Stimulated activated CD8-positive, alpha-beta memory T cell treated with anti-CD3 and anti-CD28 coated beads, Interleukin-2, amount 100 ng/mL, for 48 hours (primary cell): ENCODE measurements at regions not wholly inside any gene's neighbourhood (a gene's known extent, or its start where the extent isn't known, plus 50 kb on each side); places are given as distances from the start of the nearest gene placed in this dataset.

Experiments
- DNase-seq, 2 donors: peaks; one replicate each; pipeline ENCODE4 v3.0.0-alpha.2; 2020; ENCODE audit warnings: low read depth in 2 of 2

GRCh38 chr12:93177208-93178153 lies 200.2 kb upstream of the NUDT4 start:
- no peak for DNase-seq

DNA sequence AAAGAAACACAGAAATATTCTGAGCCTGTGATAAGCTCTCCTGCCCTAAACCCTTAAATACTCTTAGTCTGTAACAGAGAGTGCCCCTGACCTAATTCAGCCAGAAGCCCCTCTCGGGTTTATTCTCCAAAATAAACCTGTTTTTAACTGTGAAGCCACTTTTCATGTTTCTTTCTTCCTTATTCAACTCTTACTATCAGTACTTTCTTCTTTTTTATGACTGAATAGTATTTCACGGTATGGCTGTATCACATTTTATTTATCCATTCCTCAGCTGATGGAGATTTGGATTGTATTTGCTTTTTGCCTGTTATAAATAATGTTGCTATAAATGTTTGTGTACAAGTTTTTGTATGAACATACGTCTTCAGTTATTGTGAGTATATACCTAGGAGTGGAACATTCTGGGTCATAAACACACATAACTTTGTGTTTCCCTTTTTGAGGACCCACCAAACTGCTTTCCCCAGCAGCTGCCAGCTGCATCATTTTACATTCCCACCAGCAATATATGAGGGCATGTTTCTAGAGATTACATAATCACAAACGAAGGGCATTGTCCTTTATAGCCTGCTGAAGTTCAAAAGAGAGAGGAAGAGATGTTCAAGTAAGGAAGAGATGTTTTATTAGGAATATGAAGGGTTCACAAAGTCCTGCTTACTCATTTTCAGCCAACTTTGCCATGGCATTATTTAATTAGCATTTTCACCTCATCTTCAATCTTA lies 199.4 kb upstream of the NUDT4 start:
- no peak for DNase-seq

DNA sequence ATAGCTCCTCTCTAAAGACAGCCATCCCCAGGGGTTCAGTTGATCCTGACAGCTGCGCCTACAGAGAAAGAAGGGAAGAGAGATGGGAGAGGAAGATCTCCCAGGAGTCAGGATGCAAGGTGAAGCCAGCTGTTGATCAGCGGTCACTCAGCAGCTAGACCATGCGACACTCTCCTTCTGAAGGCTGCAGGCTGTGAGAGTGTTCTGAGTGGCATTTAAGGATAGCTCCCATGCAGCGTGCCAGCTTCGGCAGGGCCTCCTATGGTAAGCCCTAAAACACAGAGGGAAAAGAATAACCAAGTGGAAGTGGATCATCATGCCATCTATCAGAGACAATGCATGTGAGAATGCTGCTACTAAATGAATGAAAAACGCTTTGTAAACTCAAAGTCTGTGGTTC lies 197.9 kb upstream of the NUDT4 start:
- DNase-seq = no peak

- no peak for DNase-seq
Measured at GRCh38 chr12:93180566-93180965, 197.2 kb upstream of the NUDT4 start.

GRCh38 chr12:93181409-93181965 lies 196.2 kb upstream of the NUDT4 start:
- DNase-seq = no peak

- no peak for DNase-seq
Measured at GRCh38 chr12:93183940-93184671, 193.6 kb upstream of the NUDT4 start.

DNA sequence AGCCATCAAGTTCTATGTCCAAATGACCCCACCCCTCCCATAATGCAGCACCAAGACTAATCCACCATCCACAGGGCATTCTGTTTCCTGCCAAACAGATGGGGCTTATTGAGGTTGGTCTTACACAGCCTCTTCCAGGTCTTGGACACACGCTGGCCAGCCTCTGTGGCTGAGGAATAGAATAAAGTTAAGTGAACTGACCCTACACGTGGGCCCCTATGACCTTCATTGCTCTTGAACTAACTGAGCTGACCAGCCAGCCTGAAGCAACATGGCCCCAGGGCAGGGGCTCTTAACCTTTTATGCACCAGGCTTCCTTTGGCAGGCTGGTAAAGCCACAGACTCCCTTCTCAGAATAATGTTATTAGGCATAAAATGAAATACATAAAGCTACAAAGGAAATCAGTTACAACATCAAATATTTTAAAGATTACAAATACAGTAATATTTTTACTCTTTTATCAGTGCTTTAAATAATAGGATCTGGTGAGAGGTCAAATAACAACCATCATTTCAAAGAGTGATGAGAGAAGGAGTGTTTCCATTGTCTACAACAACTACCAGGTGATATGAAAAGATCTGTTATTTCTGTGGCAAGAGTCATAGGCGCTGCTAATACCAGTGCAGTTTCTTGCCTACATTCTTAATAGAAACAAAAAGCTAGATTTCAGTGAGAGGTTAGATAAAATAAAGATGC lies 192.9 kb upstream of the NUDT4 start:
- DNase-seq = no peak

DNA sequence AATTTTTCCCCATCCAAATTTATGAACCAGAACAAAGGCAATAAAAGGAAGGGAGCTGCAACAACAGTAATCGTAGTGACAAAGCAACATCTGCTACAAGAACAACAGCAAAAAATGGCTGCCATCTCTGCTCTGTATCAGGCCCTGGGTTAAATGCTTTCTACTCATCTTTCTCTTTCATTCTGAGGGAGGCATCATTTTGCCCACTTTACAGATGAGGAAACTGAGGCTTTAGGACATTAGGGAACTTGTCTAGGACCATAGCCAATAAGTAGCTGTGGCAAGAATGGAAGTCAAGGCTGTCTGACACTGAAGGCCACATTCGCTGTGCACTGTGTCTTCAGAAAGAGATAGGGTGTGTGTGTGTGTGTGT lies 192.4 kb upstream of the NUDT4 start:
- no peak for DNase-seq

DNA sequence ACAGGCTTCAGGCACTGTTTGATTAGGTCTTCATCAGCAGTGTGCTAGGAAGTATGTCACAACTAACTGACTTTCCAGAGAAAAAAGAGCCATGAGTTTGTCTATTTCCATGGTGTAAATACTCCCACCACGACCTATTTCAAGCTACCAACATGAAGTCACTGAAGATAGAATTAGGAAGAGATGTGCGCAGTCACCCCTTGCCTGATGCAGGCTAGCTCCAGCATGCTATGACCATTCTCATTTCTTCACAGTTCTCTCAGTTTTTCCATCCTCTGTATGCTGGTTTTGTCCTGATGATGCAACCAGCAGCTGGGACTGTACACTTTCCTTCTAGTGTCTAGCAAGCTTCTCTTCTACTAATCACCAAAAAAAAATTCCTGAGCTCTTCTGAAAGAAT lies 191.6 kb upstream of the NUDT4 start:
- DNase-seq = no peak

DNA sequence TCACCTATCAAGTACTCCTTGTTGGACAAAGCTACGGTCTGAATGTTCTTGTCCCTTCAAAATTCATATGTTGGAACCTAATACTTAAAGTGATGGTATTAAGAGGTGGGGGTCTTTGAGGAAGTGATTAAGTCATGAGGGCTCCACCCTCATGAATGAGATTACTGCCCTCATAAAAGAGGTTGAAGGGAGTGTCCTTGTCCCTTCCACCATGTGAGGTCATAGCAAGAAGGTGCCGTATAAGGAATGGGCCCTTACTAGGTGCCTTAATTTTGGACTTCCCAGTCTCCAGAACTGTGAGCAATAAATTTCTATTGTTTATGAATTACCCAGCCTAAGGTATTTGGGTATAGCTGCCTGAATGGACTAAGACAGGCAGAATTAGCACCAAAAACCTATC lies 191.1 kb upstream of the NUDT4 start:
- DNase-seq = no peak

GRCh38 chr12:93191423-93191822 lies 186.3 kb upstream of the NUDT4 start:
- DNase-seq = no peak

DNA sequence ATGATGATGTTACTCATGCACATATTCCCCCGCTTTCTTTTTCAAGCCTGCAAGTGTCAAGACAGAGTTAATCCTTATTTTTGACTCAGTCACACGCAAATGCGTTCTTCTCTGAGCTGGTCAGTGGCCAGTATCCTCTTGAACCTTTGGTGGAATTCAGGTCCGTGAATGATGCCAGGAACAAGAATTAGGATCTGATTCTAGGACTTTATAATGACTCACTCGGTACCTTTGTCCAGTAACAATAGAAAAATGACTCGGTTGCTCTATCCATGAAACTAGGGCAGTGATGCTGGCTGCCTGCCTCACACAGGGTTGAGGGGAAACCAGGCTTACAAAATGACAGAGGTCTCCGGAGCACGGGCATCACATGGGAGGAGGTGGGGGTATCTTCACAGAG lies 185.8 kb upstream of the NUDT4 start:
- DNase-seq = no peak

GRCh38 chr12:93192878-93193277 lies 184.8 kb upstream of the NUDT4 start:
- DNase-seq = no peak

DNA sequence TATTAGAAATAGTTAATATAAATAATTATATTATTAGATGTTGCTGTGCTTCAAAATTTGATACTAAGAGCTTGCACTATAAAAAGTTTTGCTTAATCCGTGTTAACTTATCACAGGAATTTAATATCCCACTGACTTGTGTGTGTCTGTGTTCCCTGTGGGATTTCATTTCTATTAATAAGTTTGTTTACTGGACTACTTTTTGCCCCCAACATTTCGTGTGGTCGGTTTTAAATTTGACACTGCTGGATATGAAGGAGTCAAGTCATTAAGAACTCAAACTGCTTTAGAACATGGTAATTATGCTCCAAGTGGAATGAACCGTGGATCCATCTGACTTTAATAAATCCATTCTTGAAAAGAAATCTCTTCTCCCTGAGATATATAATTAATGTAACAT lies 182.2 kb upstream of the NUDT4 start:
- no peak for DNase-seq

- no peak for DNase-seq
Measured at GRCh38 chr12:93197067-93197593, 180.6 kb upstream of the NUDT4 start.

DNA sequence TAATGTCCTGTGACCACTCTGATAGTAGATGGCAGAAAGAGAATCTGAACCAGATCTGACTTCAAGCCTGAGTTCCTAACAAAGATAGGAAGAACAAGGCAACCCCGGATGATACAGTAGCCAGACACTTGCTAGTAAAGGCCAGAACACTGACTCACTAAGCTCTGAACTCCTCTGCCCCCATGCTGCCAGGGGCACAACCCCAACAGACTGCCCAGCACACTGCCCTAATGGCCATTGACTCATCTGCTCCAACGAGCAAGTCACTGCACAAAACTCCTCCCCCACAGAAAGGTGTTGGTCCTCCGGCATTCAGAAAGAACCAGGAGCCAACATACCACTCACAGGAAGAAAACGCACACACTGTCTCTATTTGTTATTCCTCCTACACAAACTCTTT lies 179.6 kb upstream of the NUDT4 start:
- no peak for DNase-seq

GRCh38 chr12:93199831-93200236 lies 177.9 kb upstream of the NUDT4 start:
- no peak for DNase-seq

DNA sequence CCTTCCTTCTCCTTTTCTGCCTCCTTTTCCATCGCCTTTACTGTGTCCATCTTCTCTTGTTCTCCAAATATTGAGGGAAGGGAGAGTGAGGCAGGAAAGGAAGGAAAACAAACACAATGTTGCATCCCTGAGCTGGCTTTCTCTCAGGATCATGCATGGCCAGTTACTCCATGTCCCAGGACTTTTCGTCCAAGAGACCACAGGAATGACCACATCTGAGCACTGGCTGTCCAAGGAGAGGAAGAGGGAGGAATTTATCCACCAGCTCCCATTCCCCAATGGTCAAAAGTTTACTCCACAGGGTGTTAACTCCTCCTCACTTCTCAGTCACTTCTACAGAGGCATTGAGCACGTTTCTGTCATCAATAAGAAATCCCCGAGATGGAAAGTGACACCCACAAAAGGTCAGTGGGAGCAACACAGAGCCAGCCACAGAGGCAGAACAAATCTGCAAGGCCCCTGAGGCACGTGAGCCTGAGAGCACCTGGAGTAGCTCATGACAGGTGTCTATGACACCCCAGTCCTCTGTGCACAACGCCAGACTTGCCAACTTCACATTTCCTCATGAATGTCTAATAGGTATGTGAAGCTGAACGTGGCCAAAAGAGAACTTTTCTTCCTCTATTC lies 177.3 kb upstream of the NUDT4 start:
- no peak for DNase-seq

DNA sequence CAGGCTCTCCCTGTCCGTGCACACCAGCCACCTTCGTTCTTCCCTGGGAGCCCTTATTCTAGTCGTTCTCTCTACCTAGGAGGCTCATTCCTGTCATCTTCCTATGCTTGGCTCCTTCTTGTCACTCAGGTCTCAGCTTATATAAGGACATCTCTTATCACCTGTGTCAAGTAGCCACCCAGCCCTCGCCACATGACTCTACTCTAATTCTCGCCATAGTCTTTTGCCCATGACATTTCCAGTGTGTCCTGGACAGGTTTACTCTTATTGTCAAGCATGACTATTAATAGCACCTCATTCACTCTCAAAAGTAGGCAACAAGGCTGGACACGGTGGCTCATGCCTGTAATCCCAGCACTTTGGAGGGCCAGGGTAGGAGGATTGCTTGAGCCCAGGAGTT lies 175.7 kb upstream of the NUDT4 start:
- DNase-seq = no peak

- no peak for DNase-seq
Measured at GRCh38 chr12:93202688-93203087, 175.0 kb upstream of the NUDT4 start.

GRCh38 chr12:93203361-93203760 lies 174.4 kb upstream of the NUDT4 start:
- DNase-seq = no peak
